IPS-18a (cell line): ENCODE measurements at regions not wholly inside any gene's neighbourhood (a gene's known extent, or its start where the extent isn't known, plus 50 kb on each side); places are given as distances from the start of the nearest gene placed in this dataset.
"Not testable (repeated sequence)": the region's sequence is repeated elsewhere in the genome, so short reads cannot be mapped to it uniquely, and the experiment has no call there.

Experiments used
- H3K27ac ChIP-seq: one replicate; pipeline ENCODE4 v1.5.1; 2013; ENCODE audit warnings: low read length
- H3K27me3 ChIP-seq: one replicate; pipeline ENCODE4 v1.6.1; 2013; ENCODE audit warnings: mild to moderate bottlenecking, low read length; ENCODE audit not compliant: control insufficient read depth, insufficient read depth
- H3K36me3 ChIP-seq: one replicate; pipeline ENCODE4 v1.6.1; 2013; ENCODE audit warnings: low read depth, low read length; ENCODE audit not compliant: control insufficient read depth
- H3K4me1 ChIP-seq: one replicate; pipeline ENCODE4 v1.6.1; 2013; ENCODE audit warnings: low read depth, low read length; ENCODE audit not compliant: control insufficient read depth
- H3K4me3 ChIP-seq: one replicate; pipeline ENCODE4 v1.5.1; 2013; ENCODE audit warnings: low read length
- H3K9ac ChIP-seq: one replicate; pipeline ENCODE4 v1.6.1; 2013; ENCODE audit warnings: mild to moderate bottlenecking, low read length, moderate library complexity
- H3K9me3 ChIP-seq: one replicate; pipeline ENCODE4 v1.6.1; 2013; ENCODE audit warnings: low read depth, low read length; ENCODE audit not compliant: control insufficient read depth

DNA sequence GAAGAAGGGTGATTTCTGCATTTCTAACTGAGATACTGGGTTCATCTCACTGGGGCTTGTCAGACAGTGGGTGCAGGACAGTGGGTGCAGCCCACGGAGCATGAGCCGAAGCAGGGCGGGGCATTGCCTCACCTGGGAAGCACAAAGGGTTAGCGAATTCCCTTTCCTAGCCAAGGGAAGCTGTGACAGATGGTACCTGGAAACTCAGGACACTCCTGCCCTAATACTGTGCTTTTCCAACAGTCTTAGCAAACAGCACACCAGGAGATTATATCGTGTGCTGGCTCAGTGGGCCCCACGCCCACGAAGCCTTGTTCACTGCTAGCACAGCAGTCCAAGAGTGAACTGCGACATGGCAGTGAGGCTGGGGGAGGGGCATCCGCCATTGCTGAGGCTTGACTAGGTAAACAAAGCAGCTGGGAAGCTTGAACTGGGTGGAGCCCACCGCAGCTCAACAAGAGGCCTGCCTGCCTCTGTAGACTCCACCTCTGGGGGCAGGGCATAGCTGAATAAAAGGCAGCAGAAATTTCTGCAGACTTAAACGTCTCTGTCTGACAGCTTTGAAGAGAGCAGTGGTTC lies 1057.7 kb downstream of the HACE1 start:
- H3K4me3 ChIP-seq, H3K4me1 ChIP-seq, H3K36me3 ChIP-seq, H3K27me3 ChIP-seq, H3K9me3 ChIP-seq, H3K27ac ChIP-seq, H3K9ac ChIP-seq: not testable (repeated sequence)

DNA sequence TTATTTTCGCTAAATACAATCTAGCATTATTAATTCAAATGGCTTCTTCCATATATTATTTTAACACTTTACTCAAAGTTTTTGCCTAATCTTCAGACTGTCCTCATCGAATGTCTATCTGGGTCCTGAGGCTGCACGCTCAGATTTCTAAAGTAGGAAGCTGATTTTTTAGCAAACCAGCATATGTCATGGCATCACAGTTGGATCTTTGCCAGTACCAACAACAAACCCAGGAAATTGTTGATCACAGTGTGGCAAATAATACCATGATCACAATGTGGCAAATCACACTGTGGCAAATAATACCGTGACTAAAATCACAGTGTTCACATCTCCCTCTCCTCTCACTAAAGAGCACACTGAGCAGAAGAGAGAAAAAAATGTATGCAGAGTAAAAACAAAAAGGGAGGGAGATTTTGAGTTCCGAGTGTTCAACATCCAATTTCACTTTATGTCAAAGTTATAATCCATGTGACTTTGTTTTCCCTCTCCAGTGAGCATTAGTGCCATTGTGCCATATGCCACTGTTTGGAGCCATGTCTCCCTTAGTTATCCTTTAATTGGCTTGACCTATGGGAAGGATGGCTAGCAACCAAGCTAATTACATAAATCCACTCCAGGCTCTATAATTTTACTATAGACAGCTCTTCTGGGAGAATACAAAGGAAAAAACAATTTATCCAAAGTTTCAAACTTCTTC lies 1059.6 kb downstream of the HACE1 start:
- no peak overlapping the region for H3K4me3 ChIP-seq
- H3K27ac ChIP-seq = no peak overlapping the region
- no peaks in the 10 kb centered on the region for H3K36me3 ChIP-seq
- H3K4me1 ChIP-seq = no peaks in the 10 kb centered on the region
- H3K27me3 ChIP-seq = no peaks in the 10 kb centered on the region
- no peak overlapping the region for H3K9ac ChIP-seq
- H3K9me3 ChIP-seq = no peaks in the 10 kb centered on the region

DNA sequence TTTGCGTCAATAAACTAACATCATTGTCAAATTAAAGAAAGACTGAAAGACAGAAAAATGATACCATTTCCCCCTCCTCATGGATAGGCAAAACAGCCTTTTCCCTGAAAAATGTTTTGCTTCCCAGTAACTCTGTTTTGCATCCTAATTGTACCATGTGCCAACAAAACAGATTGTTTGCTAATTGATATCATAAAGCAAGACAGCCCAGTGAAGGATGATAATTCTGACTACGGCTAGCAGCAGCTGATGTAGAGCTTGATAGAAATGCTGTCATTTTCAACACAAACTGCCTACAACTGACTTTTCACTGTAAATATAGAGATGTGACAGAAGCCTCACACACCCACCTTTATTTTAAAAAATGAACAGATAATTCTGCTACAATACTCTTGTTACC lies 1061.6 kb downstream of the HACE1 start:
- no peaks in the 10 kb centered on the region for H3K9me3 ChIP-seq
- H3K27ac ChIP-seq = no peak overlapping the region
- no peak overlapping the region for H3K4me3 ChIP-seq
- H3K9ac ChIP-seq = no peak overlapping the region
- H3K36me3 ChIP-seq = no peaks in the 10 kb centered on the region
- H3K27me3 ChIP-seq = no peaks in the 10 kb centered on the region
- no peaks in the 10 kb centered on the region for H3K4me1 ChIP-seq

DNA sequence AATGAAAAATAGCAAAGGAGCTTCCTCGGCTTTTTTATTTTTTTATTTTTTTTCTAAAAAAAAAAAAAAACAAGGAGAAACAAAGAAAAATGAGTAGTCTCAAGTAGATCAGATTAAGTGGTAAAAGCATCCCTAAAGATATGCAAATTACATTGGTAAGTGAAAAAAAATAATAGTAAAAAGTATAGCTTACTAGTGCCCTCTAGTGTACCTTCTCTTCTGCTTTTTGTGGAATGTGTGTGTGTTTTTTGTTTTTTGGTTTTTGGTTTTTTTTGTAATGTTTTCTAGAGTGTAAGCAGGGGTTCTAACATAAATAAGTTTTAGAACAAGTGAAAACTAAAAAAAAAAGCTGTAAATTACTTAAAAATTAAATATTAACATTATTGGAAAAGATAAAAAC lies 1062.0 kb downstream of the HACE1 start:
- H3K9me3 ChIP-seq = no peaks in the 10 kb centered on the region
- H3K4me3 ChIP-seq = no peak overlapping the region
- H3K36me3 ChIP-seq = no peaks in the 10 kb centered on the region
- no peak overlapping the region for H3K9ac ChIP-seq
- no peak overlapping the region for H3K27ac ChIP-seq
- no peaks in the 10 kb centered on the region for H3K4me1 ChIP-seq
- H3K27me3 ChIP-seq = no peaks in the 10 kb centered on the region

DNA sequence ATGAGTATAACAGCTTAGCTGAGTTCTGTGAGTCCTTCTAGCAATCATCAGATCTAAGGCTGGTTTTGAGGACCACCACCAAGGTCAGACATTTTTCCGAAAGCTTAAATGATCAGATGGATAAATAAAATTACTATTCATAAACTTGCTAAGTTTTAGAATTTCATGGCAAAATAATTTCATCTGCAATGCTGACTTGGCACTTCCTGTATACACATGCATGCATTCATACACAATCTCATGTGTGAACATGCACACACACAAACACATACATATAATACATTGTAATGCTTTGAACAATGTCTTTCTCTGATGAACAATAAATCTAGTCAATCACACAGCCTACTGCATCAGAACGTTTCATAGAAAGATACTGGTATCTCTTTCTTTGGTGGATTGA lies 1068.3 kb downstream of the HACE1 start:
- Histone ChIP-seq H3K27ac (no peak overlapping the region), H3K9me3 (no peaks in the 10 kb centered on the region), H3K36me3 (no peaks in the 10 kb centered on the region), H3K4me1 (no peaks in the 10 kb centered on the region), H3K27me3 (no peaks in the 10 kb centered on the region), H3K9ac (no peak overlapping the region), H3K4me3 (no peak overlapping the region)

DNA sequence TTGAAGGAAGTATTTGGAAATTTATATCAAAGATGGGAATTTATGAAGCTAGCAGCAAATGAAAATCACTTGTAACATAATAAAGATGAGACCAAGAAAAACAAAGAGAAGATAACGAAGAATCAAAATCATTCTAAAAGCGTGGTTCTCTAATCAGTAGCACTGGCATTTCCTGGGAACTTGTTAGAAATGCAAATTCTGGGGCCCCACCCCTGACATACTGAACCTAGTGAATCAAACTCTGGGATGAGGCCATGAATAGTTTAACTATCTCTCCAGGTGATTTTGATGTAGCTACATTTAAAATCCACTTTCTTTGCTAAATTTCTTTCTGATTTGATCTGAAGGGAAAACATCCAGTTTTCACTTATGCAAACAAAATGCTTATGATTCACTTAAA lies 1075.6 kb downstream of the HACE1 start:
- no peak overlapping the region for H3K27ac ChIP-seq
- no peak overlapping the region for H3K9ac ChIP-seq
- no peak overlapping the region for H3K4me3 ChIP-seq
- no peaks in the 10 kb centered on the region for H3K9me3 ChIP-seq
- no peaks in the 10 kb centered on the region for H3K36me3 ChIP-seq
- peaks cover 16% of the 10 kb centered on the region for H3K4me1 ChIP-seq
- no peaks in the 10 kb centered on the region for H3K27me3 ChIP-seq

DNA sequence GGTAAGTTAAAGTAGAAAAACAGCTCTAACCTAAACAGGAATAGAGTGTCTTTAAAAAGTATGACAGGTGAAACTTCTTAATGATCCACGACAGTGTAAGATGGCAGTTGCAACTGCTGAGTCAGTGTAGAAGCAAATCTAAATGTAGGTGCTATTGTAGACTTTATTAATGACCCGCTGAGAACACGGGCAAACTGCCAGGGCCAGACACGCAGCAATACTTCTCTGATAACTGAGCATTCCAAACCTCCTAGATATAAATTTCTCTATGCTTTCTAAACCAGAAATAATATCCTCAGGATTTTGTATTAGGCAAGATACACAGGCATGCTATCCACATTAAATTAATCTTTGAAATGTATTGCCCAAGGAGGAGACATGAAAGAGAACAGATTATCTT lies 1076.4 kb downstream of the HACE1 start:
- Histone ChIP-seq H3K9me3 (no peaks in the 10 kb centered on the region), H3K27me3 (no peaks in the 10 kb centered on the region), H3K4me1 (peaks cover 16% of the 10 kb centered on the region), H3K27ac (no peak overlapping the region), H3K36me3 (no peaks in the 10 kb centered on the region), H3K9ac (no peak overlapping the region), H3K4me3 (no peak overlapping the region)

DNA sequence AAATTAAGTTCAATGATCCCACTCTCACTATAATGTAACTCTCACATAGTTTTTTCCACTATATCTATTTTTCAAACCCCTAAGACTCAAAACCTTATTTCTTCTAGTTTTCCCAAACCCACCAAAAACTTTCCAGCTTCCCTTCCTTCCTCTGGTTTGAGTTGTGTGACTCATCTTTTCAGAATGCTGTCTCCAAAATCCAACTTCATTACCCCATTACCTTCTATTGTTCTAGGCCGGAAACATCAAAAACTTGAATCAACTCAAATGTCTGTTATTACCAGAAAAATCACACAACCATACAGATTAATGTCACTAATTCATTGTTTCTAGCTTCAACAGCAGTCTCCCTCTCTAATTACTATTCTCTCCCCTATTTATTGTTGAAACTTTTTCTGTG lies 1090.3 kb downstream of the HACE1 start:
- Histone ChIP-seq H3K9me3 (no peaks in the 10 kb centered on the region), H3K4me1 (peaks cover 7% of the 10 kb centered on the region), H3K4me3 (no peak overlapping the region), H3K36me3 (no peaks in the 10 kb centered on the region), H3K27me3 (no peaks in the 10 kb centered on the region), H3K9ac (no peak overlapping the region), H3K27ac (no peak overlapping the region)

DNA sequence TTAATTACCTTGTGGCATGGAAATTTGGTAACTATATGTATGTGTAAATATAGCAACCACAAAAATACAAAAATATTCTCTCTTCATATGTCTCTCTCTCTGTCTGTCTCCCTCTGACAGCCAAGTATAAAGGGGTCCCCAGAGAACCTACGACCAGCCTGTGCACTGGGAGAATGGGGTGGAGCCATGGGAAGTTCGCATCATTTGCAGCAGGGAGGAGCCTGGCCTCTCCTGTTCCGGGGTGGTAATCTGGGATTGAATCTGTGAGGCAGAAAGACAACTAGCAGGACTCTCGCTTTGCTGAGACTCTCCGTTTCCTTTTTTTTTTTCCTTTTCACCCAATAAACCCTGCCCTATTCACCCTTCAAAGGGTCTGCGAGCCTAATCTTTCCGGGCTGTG lies 1109.1 kb downstream of the HACE1 start:
- Histone ChIP-seq H3K36me3 (no peaks in the 10 kb centered on the region), H3K9ac (no peak overlapping the region), H3K4me1 (no peaks in the 10 kb centered on the region), H3K27me3 (no peaks in the 10 kb centered on the region), H3K27ac (no peak overlapping the region), H3K4me3 (no peak overlapping the region), H3K9me3 (no peaks in the 10 kb centered on the region)

DNA sequence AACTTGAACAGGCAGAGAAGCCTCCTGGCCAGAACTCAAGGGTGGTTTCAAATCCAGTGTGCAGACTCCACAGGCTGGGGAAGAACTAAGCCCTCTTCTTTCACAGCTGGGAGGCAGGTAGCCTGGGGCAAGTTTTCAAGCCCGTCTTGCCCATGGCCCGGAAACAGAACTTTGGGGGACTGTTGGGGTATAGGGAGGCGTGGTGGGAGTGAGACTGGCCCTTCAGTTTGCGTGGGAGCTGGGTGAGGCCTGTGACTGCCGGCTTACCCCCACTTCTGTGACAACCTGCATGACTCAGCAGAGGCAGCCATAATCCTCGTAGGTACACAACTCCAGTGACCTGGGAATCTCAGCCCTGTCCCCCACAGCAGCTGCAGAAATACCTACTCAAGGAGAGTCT lies 1125.7 kb downstream of the HACE1 start:
- Histone ChIP-seq H3K27ac (no peak overlapping the region), H3K4me3 (no peak overlapping the region), H3K4me1 (no peaks in the 10 kb centered on the region), H3K9ac (no peak overlapping the region), H3K27me3 (no peaks in the 10 kb centered on the region), H3K9me3 (no peaks in the 10 kb centered on the region), H3K36me3 (no peaks in the 10 kb centered on the region)

DNA sequence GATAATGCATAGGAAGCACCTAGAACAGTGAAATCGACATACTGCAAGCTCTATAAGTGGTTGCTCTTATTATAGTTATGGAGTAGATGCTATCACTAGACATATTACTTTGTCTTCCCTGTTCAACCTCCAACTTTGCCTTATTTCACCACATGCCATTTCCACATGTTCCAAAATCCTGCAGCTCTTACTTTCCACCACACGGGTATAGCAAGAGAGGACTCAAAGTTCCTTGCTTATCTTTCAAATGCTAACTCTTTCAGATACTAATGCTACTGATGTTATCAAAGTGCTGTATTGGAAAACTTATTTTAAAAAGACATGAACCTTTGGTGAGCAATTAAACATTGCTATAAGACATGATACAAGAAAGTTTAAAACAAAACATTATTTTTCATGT lies 1130.1 kb downstream of the HACE1 start:
- no peaks in the 10 kb centered on the region for H3K36me3 ChIP-seq
- no peak overlapping the region for H3K4me3 ChIP-seq
- H3K27me3 ChIP-seq = no peaks in the 10 kb centered on the region
- no peaks in the 10 kb centered on the region for H3K9me3 ChIP-seq
- H3K4me1 ChIP-seq = no peaks in the 10 kb centered on the region
- H3K27ac ChIP-seq = no peak overlapping the region
- H3K9ac ChIP-seq = no peak overlapping the region
